ENCODE measurements at regions not wholly inside any gene's neighbourhood (a gene's known extent, or its start where the extent isn't known, plus 50 kb on each side); places are given as distances from the start of the nearest gene placed in this dataset.

GRCh38 chr3:98966862-98967546 is 65.5 kb upstream of the DCBLD2 start:
- Histone ChIP-seq H3K23ac (ENCODE audit: insufficient read length, low read depth, low read length) (no peak overlapping the region), H2BK20ac (ENCODE audit: low read depth, low read length, poor library complexity, severe bottlenecking) (no peak overlapping the region), H4K20me1 (ENCODE audit: control insufficient read depth, insufficient read depth, insufficient read length) (no peaks in the 10 kb centered on the region), H4K5ac (ENCODE audit: insufficient read length, low read depth, low read length) (no peak overlapping the region), H2BK15ac (ENCODE audit: low read depth, low read length) (no peak overlapping the region), H3K9ac (ENCODE audit: extremely low read depth, insufficient read length, low read length) (no peak overlapping the region), H2BK12ac (ENCODE audit: insufficient read length, low read depth, low read length) (no peak overlapping the region), H3T11ph (ENCODE audit: low read length) (no peak overlapping the region), H3K4ac (ENCODE audit: low read depth, low read length) (no peak overlapping the region), H3K79me1 (ENCODE audit: insufficient read depth, low read depth, low read length, poor library complexity, severe bottlenecking) (no peaks in the 10 kb centered on the region), H2BK120ac (ENCODE audit: low read depth, low read length, poor library complexity, severe bottlenecking) (no peak overlapping the region), H3K4me1 (ENCODE audit: insufficient read depth, low read length) (no peaks in the 10 kb centered on the region; the same call in 1 of the 2 replicates), H3K23me2 (ENCODE audit: insufficient read length, low read depth, low read length, poor library complexity, severe bottlenecking) (no peaks in the 10 kb centered on the region), H4K91ac (ENCODE audit: insufficient read length, low read depth, low read length) (no peak overlapping the region), H3K27ac (ENCODE audit: insufficient read length, low read depth, low read length) (no peak overlapping the region), H3K14ac (ENCODE audit: insufficient read depth, low read length) (no peak overlapping the region), H2AK5ac (ENCODE audit: insufficient read length, low read length) (no peak overlapping the region), H3K18ac (ENCODE audit: insufficient read length, low read depth, low read length) (no peak overlapping the region), H3K27me3 (ENCODE audit: insufficient read depth, low read length) (no peaks in the 10 kb centered on the region), H3K79me2 (ENCODE audit: insufficient read depth, low read length) (no peaks in the 10 kb centered on the region), H3K56ac (ENCODE audit: insufficient read length, low read depth, low read length) (no peak overlapping the region), H2AFZ (ENCODE audit: low read length) (no peak overlapping the region), H3K9me3 (ENCODE audit: control insufficient read depth, low read depth, low read length) (no peaks in the 10 kb centered on the region), H2BK5ac (ENCODE audit: insufficient read length, low read length) (no peak overlapping the region), H4K8ac (replicated peaks; ENCODE audit: insufficient read length, low read depth, low read length) (no peak overlapping the region), H3K4me2 (ENCODE audit: insufficient read depth, insufficient read length, low read length) (no peak overlapping the region)
- no CpG with 5 or more reads among the region's 4 CpGs for WGBS (ENCODE audit: extremely low coverage, insufficient read length, low lambda C conversion rate)
- H3K36me3 Mint-ChIP-seq (ENCODE audit: insufficient read depth in 1 of 3, low read depth in 3 of 3): no peaks in the 10 kb centered on the region
- no peaks in the 10 kb centered on the region for H3K27me3 Mint-ChIP-seq (ENCODE audit: low read depth)
- DNase-seq: no peak
- H3K9me3 Mint-ChIP-seq: no peaks in the 10 kb centered on the region
- no peak overlapping the region for H3K4me3 Mint-ChIP-seq
- TF ChIP-seq CTCF (conservative IDR thresholded peaks at IDR 0.05): no peak
- no peak overlapping the region for H3K27ac Mint-ChIP-seq
- no peaks in the 10 kb centered on the region for H3K4me1 Mint-ChIP-seq
